Stimulated activated CD4-positive, alpha-beta T cell treated with anti-CD3 and anti-CD28 coated beads, Interleukin-1b, Interleukin-23, amount 100 ng/mL, for 1 hour (primary cell): ENCODE measurements at regions not wholly inside any gene's neighbourhood (a gene's known extent, or its start where the extent isn't known, plus 50 kb on each side); places are given as distances from the start of the nearest gene placed in this dataset.

Experiments
- DNase-seq, 2 donors: peaks; one replicate each; pipeline ENCODE4 v3.0.0-alpha.2; 2020; ENCODE audit warnings: low read depth in 2 of 2

GRCh38 chr14:34021096-34021495 lies 70.2 kb upstream of the EGLN3 start:
- DNase-seq, result no peak

GRCh38 chr14:34020014-34020413 lies 69.1 kb upstream of the EGLN3 start:
- DNase-seq, result no peak

GRCh38 chr14:34018564-34019244 lies 67.8 kb upstream of the EGLN3 start:
- DNase-seq, result no peak

- DNase-seq, result no peak
Observed at GRCh38 chr14:34018125-34018524, 67.3 kb upstream of the EGLN3 start.

GRCh38 chr14:34015383-34015782 lies 64.5 kb upstream of the EGLN3 start:
- no peak for DNase-seq

GRCh38 chr14:34014936-34015335 lies 64.1 kb upstream of the EGLN3 start:
- DNase-seq, result no peak

GRCh38 chr14:34013721-34014060 lies 62.8 kb upstream of the EGLN3 start:
- no peak for DNase-seq

GRCh38 chr14:34012978-34013720 lies 62.3 kb upstream of the EGLN3 start:
- no peak for DNase-seq

- DNase-seq, result no peak
Observed at GRCh38 chr14:34012369-34012768, 61.5 kb upstream of the EGLN3 start.

- no peak for DNase-seq
Observed at GRCh38 chr14:34009956-34010355, 59.1 kb upstream of the EGLN3 start.

GRCh38 chr14:34007902-34008301 lies 57.0 kb upstream of the EGLN3 start:
- no peak for DNase-seq

- DNase-seq, result no peak
Observed at GRCh38 chr14:34005901-34006300, 55.0 kb upstream of the EGLN3 start.

GRCh38 chr14:34004881-34005280 lies 54.0 kb upstream of the EGLN3 start:
- no peak for DNase-seq

GRCh38 chr14:34003691-34004090 lies 52.8 kb upstream of the EGLN3 start:
- DNase-seq, result no peak

- no peak for DNase-seq
Observed at GRCh38 chr14:34003082-34003668, 52.3 kb upstream of the EGLN3 start.
